ENCODE measurements at regions not wholly inside any gene's neighbourhood (a gene's known extent, or its start where the extent isn't known, plus 50 kb on each side); places are given as distances from the start of the nearest gene placed in this dataset.
"Not testable (repeated sequence)": the region's sequence is repeated elsewhere in the genome, so short reads cannot be mapped to it uniquely, and the experiment has no call there.

- no peak for DNase-seq
These were observed 79.6 kb upstream of the LRPAP1 start for GRCh38 chr4:3611778-3612177.

- DNase-seq, result not testable (repeated sequence)
These were observed 78.6 kb upstream of the LRPAP1 start for GRCh38 chr4:3610851-3611250.

- not testable (repeated sequence) for DNase-seq
These were observed 77.7 kb upstream of the LRPAP1 start for GRCh38 chr4:3609905-3610304.

GRCh38 chr4:3607690-3608552 lies 75.7 kb upstream of the LRPAP1 start:
- DNase-seq, result peak; percentile 71 to 93

- DNase-seq, result not testable (repeated sequence)
These were observed 74.6 kb upstream of the LRPAP1 start for GRCh38 chr4:3606850-3607249.

- DNase-seq, result not testable (repeated sequence)
These were observed 74.0 kb upstream of the LRPAP1 start for GRCh38 chr4:3606271-3606670.

GRCh38 chr4:3605491-3605890 lies 73.3 kb upstream of the LRPAP1 start:
- DNase-seq, result no peak

GRCh38 chr4:3602886-3603645 lies 70.8 kb upstream of the LRPAP1 start:
- DNase-seq, result peak in 1 of 2 experiments; percentile 44

- DNase-seq, result no peak
These were observed 69.8 kb upstream of the LRPAP1 start for GRCh38 chr4:3601992-3602391.

GRCh38 chr4:3601108-3601690 lies 69.0 kb upstream of the LRPAP1 start:
- DNase-seq, result not testable (repeated sequence)

GRCh38 chr4:3599951-3600350 lies 67.7 kb upstream of the LRPAP1 start:
- DNase-seq, result no peak

GRCh38 chr4:3598695-3599227 lies 66.5 kb upstream of the LRPAP1 start:
- no peak for DNase-seq

- DNase-seq, result not testable (repeated sequence)
These were observed 65.8 kb upstream of the LRPAP1 start for GRCh38 chr4:3597896-3598505.

GRCh38 chr4:3596957-3597733 lies 64.9 kb upstream of the LRPAP1 start:
- not testable (repeated sequence) for DNase-seq

- not testable (repeated sequence) for DNase-seq
These were observed 63.5 kb upstream of the LRPAP1 start for GRCh38 chr4:3595627-3596291.

- peak; percentile 26 to 75 for DNase-seq
These were observed 62.5 kb upstream of the LRPAP1 start for GRCh38 chr4:3594751-3595150.

GRCh38 chr4:3589946-3590924 lies 58.0 kb upstream of the LRPAP1 start:
- DNase-seq, result peak; percentile 85 to 94

GRCh38 chr4:3589379-3589778 lies 57.2 kb upstream of the LRPAP1 start:
- not testable (repeated sequence) for DNase-seq

- DNase-seq, result peak; percentile 79 to 87
These were observed 56.4 kb upstream of the LRPAP1 start for GRCh38 chr4:3588517-3589194.

Measured in NCI-H524 (cell line).